Gastroesophageal sphincter (tissue), 3 donors: ENCODE measurements at regions not wholly inside any gene's neighbourhood (a gene's known extent, or its start where the extent isn't known, plus 50 kb on each side); places are given as distances from the start of the nearest gene placed in this dataset.

Source experiments
- POLR2A ChIP-seq, 2 donors: fragments of 450-650 bp; IDR thresholded peaks; one replicate each; pipeline ENCODE4 v1.6.1; 2017; ENCODE audit warnings: antibody characterized with exemption in 2 of 2, mild to moderate bottlenecking in 2 of 2, moderate library complexity in 1 of 2
- TF ChIP-seq, protein P1 (sequence below), 4 experiments: fragments of 200-600 bp in 2 of 4; fragments of 450-650 bp in 2 of 4; sonication (generic) in 1 of 4; IDR thresholded peaks; one replicate each; pipeline ENCODE4 v1.5.1; 2017 to 2019; ENCODE audit warnings: antibody characterized with exemption in 4 of 4, mild to moderate bottlenecking in 2 of 4, moderate library complexity in 2 of 4

DNA sequence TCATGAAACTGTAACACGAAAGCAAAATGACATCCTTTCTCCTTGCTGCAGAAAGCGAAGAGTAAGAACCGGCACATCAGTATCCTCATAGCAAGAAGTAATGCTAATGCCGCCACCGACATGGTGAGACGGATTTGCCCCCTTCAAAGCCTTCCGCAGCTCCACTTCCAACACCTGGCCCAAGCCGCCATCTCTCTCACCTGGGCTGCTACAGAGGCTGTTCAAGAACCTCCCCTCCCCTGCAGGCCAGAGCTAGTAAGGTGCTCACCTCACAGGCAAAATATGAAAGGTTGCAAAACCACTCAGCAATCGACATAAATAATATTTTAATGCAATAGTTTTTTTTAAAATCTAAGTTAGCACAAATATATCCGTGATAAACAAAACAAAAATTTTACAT, 123.9 kb upstream of the FRMD4A start:
- TF ChIP-seq, protein P1, sequence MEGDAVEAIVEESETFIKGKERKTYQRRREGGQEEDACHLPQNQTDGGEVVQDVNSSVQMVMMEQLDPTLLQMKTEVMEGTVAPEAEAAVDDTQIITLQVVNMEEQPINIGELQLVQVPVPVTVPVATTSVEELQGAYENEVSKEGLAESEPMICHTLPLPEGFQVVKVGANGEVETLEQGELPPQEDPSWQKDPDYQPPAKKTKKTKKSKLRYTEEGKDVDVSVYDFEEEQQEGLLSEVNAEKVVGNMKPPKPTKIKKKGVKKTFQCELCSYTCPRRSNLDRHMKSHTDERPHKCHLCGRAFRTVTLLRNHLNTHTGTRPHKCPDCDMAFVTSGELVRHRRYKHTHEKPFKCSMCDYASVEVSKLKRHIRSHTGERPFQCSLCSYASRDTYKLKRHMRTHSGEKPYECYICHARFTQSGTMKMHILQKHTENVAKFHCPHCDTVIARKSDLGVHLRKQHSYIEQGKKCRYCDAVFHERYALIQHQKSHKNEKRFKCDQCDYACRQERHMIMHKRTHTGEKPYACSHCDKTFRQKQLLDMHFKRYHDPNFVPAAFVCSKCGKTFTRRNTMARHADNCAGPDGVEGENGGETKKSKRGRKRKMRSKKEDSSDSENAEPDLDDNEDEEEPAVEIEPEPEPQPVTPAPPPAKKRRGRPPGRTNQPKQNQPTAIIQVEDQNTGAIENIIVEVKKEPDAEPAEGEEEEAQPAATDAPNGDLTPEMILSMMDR (IDR thresholded peaks at IDR 0.05) = no peak
- no peak for TF ChIP-seq POLR2A (IDR thresholded peaks at IDR 0.05)
